ENCODE measurements at regions not wholly inside any gene's neighbourhood (a gene's known extent, or its start where the extent isn't known, plus 50 kb on each side); places are given as distances from the start of the nearest gene placed in this dataset.

GRCh38 chr17:5809056-5809455 lies 224.7 kb upstream of the NLRP1 start:
- no peak for TF ChIP-seq EZH2 (IDR thresholded peaks at IDR 0.05; ENCODE audit: insufficient read depth, low read length)
- TF ChIP-seq CTCF (IDR thresholded peaks at IDR 0.05; ENCODE audit: insufficient read depth, low read depth, low read length) = no peak
